Uterus (tissue), 3 donors: ENCODE measurements at regions not wholly inside any gene's neighbourhood (a gene's known extent, or its start where the extent isn't known, plus 50 kb on each side); places are given as distances from the start of the nearest gene placed in this dataset.

Experiments
- DNase-seq, 2 donors: peaks; one replicate each; pipeline ENCODE4 v3.0.0-alpha.2; 2019 to 2020
- H3K27ac ChIP-seq, 2 donors: fragments of 200-600 bp; sonication (generic); 1 replicate in 1 of 2; 2 replicates in 1 of 2; pipeline ENCODE4 v1.5.1; 2016 to 2018
- H3K27me3 ChIP-seq, 2 donors: fragments of 200-600 bp; sonication (generic); one replicate each; pipeline ENCODE4 v1.5.1; 2018 to 2019; ENCODE audit warnings: control low read depth in 1 of 2
- H3K36me3 ChIP-seq, 2 donors: fragments of 200-600 bp; sonication (generic); one replicate each; pipeline ENCODE4 v1.5.1; 2019; ENCODE audit warnings: control low read depth in 1 of 2
- H3K4me1 ChIP-seq, 2 donors: fragments of 200-600 bp; sonication (generic); one replicate each; pipeline ENCODE4 v1.5.1; 2018 to 2019; ENCODE audit warnings: control low read depth in 1 of 2
- H3K4me3 ChIP-seq, 2 donors: fragments of 200-600 bp; sonication (generic); 1 replicate in 1 of 2; 2 replicates in 1 of 2; pipeline ENCODE4 v1.5.1; 2018 to 2019; ENCODE audit warnings: mild to moderate bottlenecking in 1 of 2
- H3K9me3 ChIP-seq, 2 donors: fragments of 200-600 bp; sonication (generic); one replicate each; pipeline ENCODE4 v1.5.1; 2019; ENCODE audit warnings: control low read depth in 1 of 2
- POLR2A ChIP-seq, 2 donors: fragments of 450-650 bp; IDR thresholded peaks; one replicate each; pipeline ENCODE4 v1.6.1; 2016; ENCODE audit warnings: antibody characterized with exemption in 2 of 2, mild to moderate bottlenecking in 1 of 2, moderate library complexity in 1 of 2
- intact Hi-C: fragments of 100-400 bp; cut with DNase I; formaldehyde crosslinking; loops from one replicate; pipeline ENCODE4 v1.15.1; 2023; ENCODE audit warnings: low total_unique reads
- TF ChIP-seq, protein P1 (sequence below), 4 experiments: fragments of 200-600 bp in 2 of 4; fragments of 450-650 bp in 2 of 4; sonication (generic) in 2 of 4; IDR thresholded peaks; one replicate each; pipeline ENCODE4 v1.5.1; 2016 to 2019; ENCODE audit warnings: antibody characterized with exemption in 4 of 4, mild to moderate bottlenecking in 2 of 4, moderate library complexity in 1 of 4
- donor health status: DM: yes; HTN: yes; CAD: no.

DNA sequence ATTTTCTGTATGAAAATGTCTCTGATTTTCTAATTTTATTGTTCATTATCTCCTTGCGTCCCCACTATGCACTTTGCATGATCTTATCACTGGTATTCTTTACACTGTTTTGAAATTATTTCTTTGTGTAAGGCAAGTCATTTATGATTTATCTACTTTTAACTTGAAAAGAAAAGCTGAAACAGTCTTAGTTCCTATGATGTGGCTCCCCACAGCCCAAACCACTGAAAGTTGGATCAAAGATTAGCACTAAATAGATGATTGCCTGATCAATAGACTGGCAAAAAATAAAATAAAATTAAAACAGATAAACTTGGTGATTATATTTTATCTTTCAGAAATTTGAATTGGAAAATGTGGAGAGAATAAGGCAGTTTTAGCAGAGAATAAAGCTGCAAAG is 1101.9 kb downstream of the PCDH9 start:
- DNase-seq = no peak
- intact Hi-C loops = no loop called here

DNA sequence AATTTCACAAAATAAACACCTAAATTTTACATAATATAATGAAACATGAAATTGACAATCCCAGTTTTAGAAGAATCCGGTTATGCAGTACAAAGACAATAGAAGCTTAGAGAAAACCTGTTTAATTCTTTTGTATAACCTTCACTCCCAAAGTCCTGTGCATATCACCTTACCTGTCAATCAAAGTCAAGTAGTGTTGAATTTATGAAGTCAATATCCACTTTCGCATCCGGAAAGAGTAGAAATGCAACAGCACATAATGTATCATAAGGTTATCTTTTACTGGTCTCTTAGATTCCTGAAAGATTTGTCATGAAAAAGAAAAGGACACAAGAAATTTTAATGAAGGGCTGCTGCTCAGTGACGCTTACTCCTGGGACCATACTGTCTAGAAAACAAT is 1112.6 kb downstream of the PCDH9 start:
- intact Hi-C loops = no loop called here
- Histone ChIP-seq H3K27ac (no peak overlapping the region), H3K27me3 (no peaks in the 10 kb centered on the region), H3K9me3 (no peaks in the 10 kb centered on the region), H3K4me3 (no peak overlapping the region), H3K36me3 (no peaks in the 10 kb centered on the region), H3K4me1 (no peaks in the 10 kb centered on the region)
- TF ChIP-seq, protein P1, sequence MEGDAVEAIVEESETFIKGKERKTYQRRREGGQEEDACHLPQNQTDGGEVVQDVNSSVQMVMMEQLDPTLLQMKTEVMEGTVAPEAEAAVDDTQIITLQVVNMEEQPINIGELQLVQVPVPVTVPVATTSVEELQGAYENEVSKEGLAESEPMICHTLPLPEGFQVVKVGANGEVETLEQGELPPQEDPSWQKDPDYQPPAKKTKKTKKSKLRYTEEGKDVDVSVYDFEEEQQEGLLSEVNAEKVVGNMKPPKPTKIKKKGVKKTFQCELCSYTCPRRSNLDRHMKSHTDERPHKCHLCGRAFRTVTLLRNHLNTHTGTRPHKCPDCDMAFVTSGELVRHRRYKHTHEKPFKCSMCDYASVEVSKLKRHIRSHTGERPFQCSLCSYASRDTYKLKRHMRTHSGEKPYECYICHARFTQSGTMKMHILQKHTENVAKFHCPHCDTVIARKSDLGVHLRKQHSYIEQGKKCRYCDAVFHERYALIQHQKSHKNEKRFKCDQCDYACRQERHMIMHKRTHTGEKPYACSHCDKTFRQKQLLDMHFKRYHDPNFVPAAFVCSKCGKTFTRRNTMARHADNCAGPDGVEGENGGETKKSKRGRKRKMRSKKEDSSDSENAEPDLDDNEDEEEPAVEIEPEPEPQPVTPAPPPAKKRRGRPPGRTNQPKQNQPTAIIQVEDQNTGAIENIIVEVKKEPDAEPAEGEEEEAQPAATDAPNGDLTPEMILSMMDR (IDR thresholded peaks at IDR 0.05) = no peak
- TF ChIP-seq POLR2A (IDR thresholded peaks at IDR 0.05) = no peak
- DNase-seq = no peak

More for the DNA sequence above, 1101.9 kb downstream of the PCDH9 start:
- H3K27me3 ChIP-seq = no peaks in the 10 kb centered on the region
- no peaks in the 10 kb centered on the region for H3K36me3 ChIP-seq
- no peaks in the 10 kb centered on the region for H3K9me3 ChIP-seq
- no peak overlapping the region for H3K27ac ChIP-seq
- H3K4me1 ChIP-seq = no peaks in the 10 kb centered on the region
- no peak for TF ChIP-seq POLR2A (IDR thresholded peaks at IDR 0.05)
- TF ChIP-seq, protein P1 (IDR thresholded peaks at IDR 0.05) = no peak
- no peak overlapping the region for H3K4me3 ChIP-seq

DNA sequence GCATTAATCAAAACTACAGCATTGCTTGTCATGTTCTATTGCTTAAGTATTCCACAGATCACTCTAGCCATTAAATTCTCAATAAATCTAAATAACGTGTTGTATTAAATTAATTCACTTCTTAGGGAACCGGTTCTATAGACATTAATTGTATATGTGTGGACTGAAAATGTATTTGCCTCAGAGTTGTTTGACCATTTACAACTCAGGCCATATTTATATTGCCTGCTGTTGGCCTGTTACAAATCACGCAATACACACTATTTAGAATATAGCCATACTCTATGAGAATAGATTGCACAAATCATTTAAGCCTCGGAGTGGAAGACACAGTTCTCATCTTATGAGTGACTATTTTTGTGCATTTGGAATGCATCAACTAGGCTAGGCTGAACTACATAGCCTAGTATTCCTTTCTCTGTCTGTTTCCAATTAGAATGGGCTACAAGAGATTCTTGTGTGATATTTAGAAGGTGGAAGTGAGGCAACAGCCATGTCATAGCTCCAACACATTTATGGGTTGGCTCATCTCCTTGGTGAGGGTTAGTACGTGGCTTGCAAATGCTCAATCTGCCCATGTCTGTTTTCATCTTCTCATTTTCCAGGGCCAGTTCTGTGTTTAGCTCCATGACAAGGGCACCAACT is 1116.1 kb downstream of the PCDH9 start:
- no peak for DNase-seq
- H3K27me3 ChIP-seq = no peaks in the 10 kb centered on the region
- no peak for TF ChIP-seq POLR2A (IDR thresholded peaks at IDR 0.05)
- TF ChIP-seq, protein P1 (IDR thresholded peaks at IDR 0.05) = no peak
- intact Hi-C loops = no loop called here
- no peaks in the 10 kb centered on the region for H3K9me3 ChIP-seq
- no peak overlapping the region for H3K27ac ChIP-seq
- no peaks in the 10 kb centered on the region for H3K4me1 ChIP-seq
- H3K4me3 ChIP-seq = no peak overlapping the region
- H3K36me3 ChIP-seq = no peaks in the 10 kb centered on the region

DNA sequence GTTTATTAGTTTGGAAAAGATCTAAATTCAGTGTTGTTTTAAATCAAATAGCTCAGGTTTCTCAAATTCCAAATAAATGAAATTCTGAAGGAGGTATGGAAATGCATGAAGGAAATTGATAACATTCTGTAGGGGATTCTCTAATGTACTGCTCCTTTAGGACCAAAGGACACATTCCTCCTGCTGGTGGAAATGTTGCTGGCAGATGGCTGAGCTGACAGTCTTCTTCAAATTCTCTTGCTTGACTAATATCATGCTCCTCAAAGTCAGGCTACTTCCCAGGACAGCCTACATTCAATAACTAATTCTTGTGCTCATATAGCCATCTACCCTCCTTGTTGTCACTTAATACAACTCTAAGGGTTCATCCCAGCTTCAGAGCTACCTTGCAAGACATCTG is 1118.5 kb downstream of the PCDH9 start:
- DNase-seq = no peak
- H3K9me3 ChIP-seq = no peaks in the 10 kb centered on the region
- no peaks in the 10 kb centered on the region for H3K4me1 ChIP-seq
- no peak overlapping the region for H3K4me3 ChIP-seq
- intact Hi-C loops = no loop called here
- no peaks in the 10 kb centered on the region for H3K36me3 ChIP-seq
- TF ChIP-seq, protein P1 (IDR thresholded peaks at IDR 0.05) = no peak
- no peak for TF ChIP-seq POLR2A (IDR thresholded peaks at IDR 0.05)
- H3K27me3 ChIP-seq = no peaks in the 10 kb centered on the region
- no peak overlapping the region for H3K27ac ChIP-seq

DNA sequence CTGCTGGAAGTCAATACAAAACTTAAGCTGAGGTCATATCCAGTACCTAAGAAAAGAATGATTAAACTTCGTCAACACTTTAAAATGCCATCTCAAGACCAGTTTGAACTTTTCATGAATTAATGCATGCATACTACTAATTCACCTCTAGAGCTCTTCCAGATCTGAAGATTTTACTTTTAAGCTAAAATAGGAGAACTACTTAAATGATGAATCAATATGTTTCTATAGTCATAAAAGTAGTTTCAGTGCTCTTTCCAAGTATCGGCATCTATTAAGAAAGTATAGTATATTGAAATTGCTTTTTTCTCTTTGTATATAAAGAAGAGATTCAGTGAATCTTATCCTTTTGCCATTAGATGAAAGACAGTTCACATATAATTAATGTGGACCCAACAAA is 1123.9 kb downstream of the PCDH9 start:
- TF ChIP-seq, protein P1 (IDR thresholded peaks at IDR 0.05) = no peak
- no peak for TF ChIP-seq POLR2A (IDR thresholded peaks at IDR 0.05)
- H3K27me3 ChIP-seq = no peaks in the 10 kb centered on the region
- no peaks in the 10 kb centered on the region for H3K4me1 ChIP-seq
- intact Hi-C loops = no loop called here
- H3K4me3 ChIP-seq = no peak overlapping the region
- DNase-seq = no peak
- no peaks in the 10 kb centered on the region for H3K36me3 ChIP-seq
- H3K27ac ChIP-seq = no peak overlapping the region
- H3K9me3 ChIP-seq = no peaks in the 10 kb centered on the region
